Liver (tissue), 8 donors: ENCODE measurements at regions not wholly inside any gene's neighbourhood (a gene's known extent, or its start where the extent isn't known, plus 50 kb on each side); places are given as distances from the start of the nearest gene placed in this dataset.

ENCODE experiments used
- DNase-seq: peaks from one replicate; pipeline ENCODE4 v3.0.0-alpha.2; 2017; ENCODE audit warnings: low spot score
- H3K27ac ChIP-seq, 2 donors: one replicate each; pipeline ENCODE4 v1.7.0; 2013; ENCODE audit warnings: inconsistent platforms in 2 of 2, low read length in 2 of 2, control low read depth in 1 of 2, low read depth in 1 of 2, mild to moderate bottlenecking in 1 of 2
- H3K27me3 ChIP-seq, 4 donors: one replicate each; pipeline versions ENCODE4 v1.6.1 to v1.7.0; 2013; ENCODE audit warnings: low read length in 3 of 4, inconsistent platforms in 1 of 4, mild to moderate bottlenecking in 1 of 4, moderate library complexity in 1 of 4; ENCODE audit not compliant: control insufficient read depth in 4 of 4, insufficient read depth in 4 of 4
- H3K36me3 ChIP-seq, 4 donors: one replicate each; pipeline versions ENCODE4 v1.6.1 to v1.7.0; 2013; ENCODE audit warnings: low read length in 3 of 4, mild to moderate bottlenecking in 3 of 4, low read depth in 1 of 4, moderate library complexity in 1 of 4; ENCODE audit not compliant: control insufficient read depth in 4 of 4, insufficient read depth in 3 of 4
- H3K4me1 ChIP-seq, 4 donors: one replicate each; pipeline versions ENCODE4 v1.6.1 to v1.7.0; 2013; ENCODE audit warnings: low read length in 3 of 4, mild to moderate bottlenecking in 3 of 4, moderate library complexity in 1 of 4; ENCODE audit not compliant: control insufficient read depth in 4 of 4, insufficient read depth in 4 of 4
- H3K4me3 ChIP-seq, 3 donors: one replicate each; pipeline versions ENCODE4 v1.6.1 to v1.7.0; 2013; ENCODE audit warnings: low read length in 3 of 3, control low read depth in 1 of 3, low read depth in 1 of 3, mild to moderate bottlenecking in 1 of 3
- H3K9ac ChIP-seq, 2 donors: one replicate each; pipeline ENCODE4 v1.7.0; 2013; ENCODE audit warnings: low read length in 2 of 2, mild to moderate bottlenecking in 2 of 2, moderate library complexity in 2 of 2, control low read depth in 1 of 2, low read depth in 1 of 2
- H3K9me3 ChIP-seq, 4 donors: one replicate each; pipeline versions ENCODE4 v1.6.1 to v1.7.0; 2013; ENCODE audit warnings: low read length in 3 of 4; ENCODE audit not compliant: control insufficient read depth in 4 of 4
- ATF3 ChIP-seq: IDR thresholded peaks from 2 replicates; pipeline ENCODE4 v1.6.1; 2016; ENCODE audit warnings: antibody characterized with exemption
- CTCF ChIP-seq: fragments of 150-350 bp; IDR thresholded peaks from 2 replicates; pipeline ENCODE4 v1.5.1; 2017; ENCODE audit warnings: improper control_type of control experiment, low read depth, low read length; ENCODE audit not compliant: missing input control
- EGR1 ChIP-seq, 2 donors: IDR thresholded peaks; 2 replicates each; pipeline ENCODE4 v1.6.1; 2016 to 2018; ENCODE audit warnings: antibody characterized with exemption in 2 of 2, low read depth in 2 of 2
- FOXA1 ChIP-seq: IDR thresholded peaks from 2 replicates; pipeline ENCODE4 v1.6.1; 2016; ENCODE audit warnings: antibody characterized with exemption
- FOXA2 ChIP-seq: IDR thresholded peaks from 2 replicates; pipeline ENCODE4 v1.6.1; 2016; ENCODE audit warnings: antibody characterized with exemption
- GABPA ChIP-seq, 2 donors: IDR thresholded peaks in 1 of 2; conservative IDR thresholded peaks in 1 of 2; 2 replicates each; pipeline ENCODE4 v1.6.1; 2016; ENCODE audit warnings: antibody characterized with exemption in 2 of 2, mild to moderate bottlenecking in 1 of 2, moderate library complexity in 1 of 2
- HNF4A ChIP-seq, 2 donors: conservative IDR thresholded peaks; 2 replicates each; pipeline ENCODE4 v1.6.1; 2016; ENCODE audit warnings: antibody characterized with exemption in 2 of 2, mild to moderate bottlenecking in 2 of 2
- HNF4G ChIP-seq: IDR thresholded peaks from 2 replicates; pipeline ENCODE4 v1.6.1; 2016; ENCODE audit warnings: antibody characterized with exemption
- JUND ChIP-seq, 2 donors: IDR thresholded peaks; 2 replicates each; pipeline ENCODE4 v1.6.1; 2016; ENCODE audit warnings: antibody characterized with exemption in 2 of 2
- MAX ChIP-seq: IDR thresholded peaks from 2 replicates; pipeline ENCODE4 v1.6.1; 2016; ENCODE audit warnings: antibody characterized with exemption
- NR2F2 ChIP-seq: IDR thresholded peaks from 2 replicates; pipeline ENCODE4 v1.6.1; 2016; ENCODE audit warnings: antibody characterized with exemption
- RAD21 ChIP-seq, 2 donors: IDR thresholded peaks; 2 replicates each; pipeline ENCODE4 v1.6.1; 2016; ENCODE audit warnings: antibody characterized with exemption in 2 of 2, mild to moderate bottlenecking in 2 of 2
- REST ChIP-seq: IDR thresholded peaks from 2 replicates; pipeline ENCODE4 v1.6.1; 2016; ENCODE audit warnings: antibody characterized with exemption, mild to moderate bottlenecking
- RXRA ChIP-seq, 2 donors: IDR thresholded peaks; 2 replicates each; pipeline ENCODE4 v1.6.1; 2017 to 2018; ENCODE audit warnings: antibody characterized with exemption in 2 of 2, mild to moderate bottlenecking in 1 of 2
- SP1 ChIP-seq: IDR thresholded peaks from 2 replicates; pipeline ENCODE4 v1.6.1; 2018; ENCODE audit warnings: antibody characterized with exemption, mild to moderate bottlenecking
- TAF1 ChIP-seq: conservative IDR thresholded peaks from 2 replicates; pipeline ENCODE4 v1.6.1; 2016; ENCODE audit warnings: antibody characterized with exemption, mild to moderate bottlenecking
- YY1 ChIP-seq: IDR thresholded peaks from 2 replicates; pipeline ENCODE4 v1.6.1; 2016; ENCODE audit warnings: antibody characterized with exemption, mild to moderate bottlenecking
- ZBTB33 ChIP-seq: IDR thresholded peaks from 2 replicates; pipeline ENCODE4 v1.6.1; 2016; ENCODE audit warnings: antibody characterized with exemption
- WGBS: extraction: QIAGEN DNeasy Blood & Tissue Kit; methylation state at CpG from one replicate; pipeline ENCODE4 v1.1.7; 2013; 5-methylcytosine and 5-hydroxymethylcytosine counted together
- donor health status: healthy.
- donor health status: healthy.
- donor health status: healthy.
- donor health status: healthy.
- donor health status: healthy.

- Histone ChIP-seq H3K9ac (no peak overlapping the region), H3K9me3 (no peaks in the 10 kb centered on the region), H3K4me1 (no peaks in the 10 kb centered on the region), H3K4me3 (no peak overlapping the region), H3K36me3 (no peaks in the 10 kb centered on the region), H3K27me3 (no peaks in the 10 kb centered on the region), H3K27ac (no peak overlapping the region)
- no peak for DNase-seq
- no peak for TF ChIP-seq RAD21 (IDR thresholded peaks at IDR 0.05)
- no peak for TF ChIP-seq ATF3
- no peak for TF ChIP-seq MAX
- TF ChIP-seq HNF4A (conservative IDR thresholded peaks at IDR 0.05), result no peak
- no peak for TF ChIP-seq YY1
- TF ChIP-seq EGR1 (IDR thresholded peaks at IDR 0.05; ENCODE audit: low read depth in 2 of 2), result no peak
- TF ChIP-seq GABPA (IDR thresholded peaks at IDR 0.05 in 1 of 2, conservative IDR thresholded peaks at IDR 0.05 in 1 of 2), result no peak
- 76% methylated on average over 1 of the region's 1 CpG for WGBS
These were observed 142.6 kb upstream of the HMGN3 start for GRCh38 chr6:79377047-79377446.

GRCh38 chr6:79375635-79376337, 141.3 kb upstream of the HMGN3 start:
- WGBS, result 88% methylated on average over 3 of the region's 3 CpGs
- Histone ChIP-seq H3K27me3 (no peaks in the 10 kb centered on the region), H3K9me3 (no peaks in the 10 kb centered on the region), H3K4me3 (no peak overlapping the region), H3K9ac (no peak overlapping the region), H3K36me3 (no peaks in the 10 kb centered on the region), H3K27ac (no peak overlapping the region), H3K4me1 (no peaks in the 10 kb centered on the region)
- TF ChIP-seq YY1, result no peak
- no peak for TF ChIP-seq FOXA1
- TF ChIP-seq EGR1 (IDR thresholded peaks at IDR 0.05; ENCODE audit: low read depth in 2 of 2), result no peak
- no peak for TF ChIP-seq NR2F2
- TF ChIP-seq HNF4G, result no peak
- TF ChIP-seq FOXA2, result no peak
- TF ChIP-seq MAX, result no peak
- TF ChIP-seq RAD21 (IDR thresholded peaks at IDR 0.05), result no peak
- no peak for TF ChIP-seq RXRA (IDR thresholded peaks at IDR 0.05)
- TF ChIP-seq REST, result no peak
- TF ChIP-seq ATF3, result no peak
- no peak for TF ChIP-seq HNF4A (conservative IDR thresholded peaks at IDR 0.05)
- no peak for TF ChIP-seq GABPA (IDR thresholded peaks at IDR 0.05 in 1 of 2, conservative IDR thresholded peaks at IDR 0.05 in 1 of 2)
- no peak for TF ChIP-seq CTCF
- no peak for TF ChIP-seq JUND (IDR thresholded peaks at IDR 0.05)
- TF ChIP-seq TAF1, result no peak
- no peak for TF ChIP-seq ZBTB33
- TF ChIP-seq SP1, result no peak
- no peak for DNase-seq
